HG02970 (cell line): ENCODE measurements at regions not wholly inside any gene's neighbourhood (a gene's known extent, or its start where the extent isn't known, plus 50 kb on each side); places are given as distances from the start of the nearest gene placed in this dataset.
A peak's percentile ranks its signal among the peaks of the same experiment; 100 is the strongest.
"Not testable (repeated sequence)": the region's sequence is repeated elsewhere in the genome, so short reads cannot be mapped to it uniquely, and the experiment has no call there.

Experiments used
- ATAC-seq: cut with Tn5 transposase; IDR thresholded peaks from one replicate; pipeline ENCODE4 v1.9.1; 2021; ENCODE audit warnings: mild to moderate bottlenecking, moderate library complexity, moderate number of reproducible peaks; ENCODE audit not compliant: unreplicated experiment, low FRiP score

DNA sequence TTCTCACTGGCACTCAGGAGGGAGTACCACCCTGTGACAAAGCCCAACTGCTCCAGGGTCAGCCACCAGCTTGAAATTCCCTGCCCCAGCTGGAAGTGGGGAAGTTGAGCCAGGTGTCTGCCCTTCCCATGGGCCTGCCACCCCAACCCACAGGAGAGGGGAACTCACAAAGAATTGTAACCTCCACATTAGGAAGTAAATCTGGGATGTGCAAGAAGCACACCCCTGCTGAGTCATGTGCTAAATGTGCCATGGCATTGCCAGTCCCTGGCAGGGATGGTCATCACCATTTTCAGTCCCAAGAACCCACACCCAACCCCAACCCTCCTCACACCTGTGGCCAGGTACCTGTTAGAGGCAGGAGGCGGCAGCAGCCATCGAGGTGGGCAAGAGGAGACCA is 165.2 kb upstream of the THBS1 start:
- ATAC-seq = no peak

DNA sequence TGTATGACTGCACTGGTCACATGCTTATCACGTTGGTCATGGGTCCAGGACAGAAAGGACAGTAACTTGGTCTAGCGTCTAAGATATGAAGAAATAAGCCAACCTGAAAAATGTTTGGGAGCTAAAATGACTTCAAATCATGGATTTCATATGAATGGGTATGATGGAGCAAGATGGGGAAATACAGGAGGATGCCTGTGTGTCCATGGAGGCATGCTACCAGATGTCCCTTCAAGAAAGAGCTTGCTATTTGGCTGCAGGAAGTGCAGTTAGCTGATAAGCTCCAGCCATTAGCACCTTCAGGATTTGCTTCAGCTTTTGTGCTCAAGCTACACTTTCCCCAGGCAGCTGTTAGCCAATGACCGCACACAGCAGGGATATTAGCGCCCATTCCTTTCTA is 164.6 kb upstream of the THBS1 start:
- ATAC-seq = no peak

DNA sequence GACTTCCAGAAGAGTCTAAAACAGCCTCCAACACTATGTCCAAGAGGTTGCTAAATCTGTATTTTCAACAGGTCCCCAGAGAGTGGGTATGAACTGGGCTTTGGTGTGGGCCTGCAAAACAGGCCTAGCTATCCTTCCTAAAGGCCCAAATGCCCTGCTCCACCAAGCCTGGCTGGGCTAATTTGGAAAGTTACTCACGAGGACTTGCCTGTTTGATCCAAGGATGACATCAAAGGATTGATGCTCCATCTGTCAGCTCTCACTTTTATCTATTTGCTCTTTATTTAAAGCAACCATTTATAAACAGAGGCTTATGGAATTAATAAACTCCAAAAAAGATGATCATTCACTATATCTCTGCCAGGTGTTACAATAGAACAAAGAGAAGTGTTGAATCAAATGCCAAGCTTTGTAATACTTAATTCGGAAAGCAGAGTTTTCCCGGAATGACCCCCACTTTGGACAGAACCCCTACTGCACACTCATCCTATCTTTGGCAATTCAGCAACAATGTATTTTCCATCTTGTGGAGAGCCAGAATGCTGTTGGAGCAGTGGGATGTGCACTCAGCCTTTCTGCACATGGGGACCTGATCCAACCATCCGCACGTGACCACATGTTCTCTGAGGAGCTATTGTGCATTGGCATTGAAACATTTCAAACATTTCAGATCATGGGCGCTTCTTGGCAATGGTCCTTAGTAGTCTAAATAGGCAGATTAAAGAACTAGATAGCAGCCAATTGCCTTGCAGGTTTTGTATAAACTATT is 163.3 kb upstream of the THBS1 start:
- no peak for ATAC-seq

DNA sequence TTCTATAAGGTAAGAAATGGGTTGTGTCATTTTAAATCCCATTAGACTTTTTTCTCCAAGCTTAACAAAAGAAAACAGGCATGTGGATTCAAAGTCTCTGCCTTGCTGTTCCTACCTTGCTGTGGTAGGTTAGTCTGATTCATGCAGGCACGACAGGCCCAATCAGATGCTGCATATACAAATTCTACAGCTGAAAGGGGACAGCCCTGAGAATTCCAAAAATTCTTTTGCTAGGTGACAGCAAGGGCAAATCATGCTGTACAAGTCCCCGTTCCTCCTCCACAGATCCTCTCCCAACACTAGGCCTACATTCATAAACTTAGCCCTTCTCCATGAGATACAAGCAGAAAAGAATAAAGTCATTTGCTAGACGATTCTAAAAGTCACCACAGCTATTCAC is 161.2 kb upstream of the THBS1 start:
- ATAC-seq = no peak

DNA sequence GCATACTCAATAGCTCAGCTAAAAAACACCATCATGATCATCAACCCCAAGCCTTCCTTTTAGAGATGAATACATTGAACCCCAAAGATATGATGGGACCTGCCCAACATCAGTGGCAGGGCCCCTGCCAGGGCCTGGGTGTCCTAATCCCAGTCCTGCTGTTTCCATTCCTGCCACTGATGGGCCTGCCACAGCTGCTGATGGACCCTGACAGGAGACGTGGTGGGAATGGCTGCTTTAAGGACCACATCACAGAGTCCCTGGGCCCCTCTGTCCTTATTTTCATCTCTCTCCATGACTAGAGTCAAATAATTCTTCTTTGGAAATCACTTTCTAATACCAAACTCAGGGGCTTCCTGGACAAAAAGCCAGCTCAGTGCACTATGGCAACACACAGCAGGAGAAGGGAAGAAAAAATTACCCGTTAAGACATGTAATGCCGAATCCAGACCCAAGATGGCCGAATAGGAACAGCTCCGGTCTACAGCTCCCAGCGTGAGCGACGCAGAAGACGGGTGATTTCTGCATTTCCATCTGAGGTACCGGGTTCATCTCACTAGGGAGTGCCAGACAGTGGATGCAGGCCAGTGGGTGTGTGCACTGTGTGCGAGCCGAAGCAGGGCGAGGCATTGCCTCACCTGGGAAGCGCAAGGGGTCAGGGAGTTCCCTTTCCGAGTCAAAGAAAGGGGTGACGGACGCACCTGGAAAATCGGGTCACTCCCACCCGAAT is 160.6 kb upstream of the THBS1 start:
- not testable (repeated sequence) for ATAC-seq

DNA sequence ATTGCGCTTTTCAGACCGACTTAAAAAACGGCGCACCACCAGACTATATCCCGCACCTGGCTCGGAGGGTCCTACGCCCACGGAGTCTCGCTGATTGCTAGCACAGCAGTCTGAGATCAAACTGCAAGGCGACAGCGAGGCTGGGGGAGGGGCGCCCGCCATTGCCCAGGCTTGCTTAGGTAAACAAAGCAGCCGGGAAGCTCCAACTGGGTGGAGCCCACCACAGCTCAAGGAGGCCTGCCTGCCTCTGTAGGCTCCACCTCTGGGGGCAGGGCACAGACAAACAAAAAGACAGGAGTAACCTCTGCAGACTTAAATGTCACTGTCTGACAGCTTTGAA is 160.1 kb upstream of the THBS1 start:
- not testable (repeated sequence) for ATAC-seq

DNA sequence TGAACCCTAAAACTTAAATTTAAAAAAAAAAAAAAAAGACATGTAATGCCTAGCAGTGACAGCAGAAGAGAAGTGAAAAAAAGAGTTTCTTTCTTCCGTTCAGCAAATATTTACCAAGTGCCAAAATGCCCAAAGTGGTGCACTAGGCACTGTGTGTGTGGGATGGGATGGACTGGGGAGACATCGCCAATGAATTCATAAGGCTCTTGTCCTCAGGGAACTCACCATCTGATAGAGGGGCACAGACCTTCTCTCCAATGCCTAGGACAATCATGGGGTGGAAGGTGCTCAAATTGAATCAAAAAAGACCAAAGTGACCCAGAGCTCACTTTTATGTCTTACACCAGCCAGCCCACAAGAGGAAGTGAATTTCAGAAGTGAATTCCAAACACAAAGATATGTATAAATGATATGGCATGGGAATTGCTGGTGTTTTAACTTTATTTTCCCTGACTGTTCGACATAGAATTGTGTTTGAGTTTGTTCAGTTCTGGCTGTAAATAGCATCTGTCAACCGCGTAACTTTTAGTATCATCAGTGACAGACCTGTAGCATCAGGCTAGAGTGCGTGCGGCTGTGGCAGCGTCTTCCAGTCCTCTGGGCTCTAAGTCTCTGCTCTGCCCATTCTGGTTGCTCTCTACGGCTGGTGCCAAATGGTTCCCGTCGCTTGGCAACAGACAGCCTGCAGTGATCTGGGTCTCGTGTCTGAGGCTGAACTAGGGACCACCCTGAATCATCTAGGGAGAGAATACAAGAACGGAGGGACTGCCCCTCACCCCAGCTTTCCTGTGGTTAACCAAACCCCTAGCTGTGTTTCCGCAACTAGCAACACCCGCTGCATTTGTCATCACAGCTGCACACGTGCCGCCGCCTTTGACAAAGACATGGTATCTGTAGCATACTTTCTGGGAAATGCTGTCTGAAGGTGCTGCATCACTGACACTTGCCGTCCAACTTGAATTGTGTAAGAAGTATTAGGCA is 154.0 kb upstream of the THBS1 start:
- ATAC-seq = peak; percentile 93

DNA sequence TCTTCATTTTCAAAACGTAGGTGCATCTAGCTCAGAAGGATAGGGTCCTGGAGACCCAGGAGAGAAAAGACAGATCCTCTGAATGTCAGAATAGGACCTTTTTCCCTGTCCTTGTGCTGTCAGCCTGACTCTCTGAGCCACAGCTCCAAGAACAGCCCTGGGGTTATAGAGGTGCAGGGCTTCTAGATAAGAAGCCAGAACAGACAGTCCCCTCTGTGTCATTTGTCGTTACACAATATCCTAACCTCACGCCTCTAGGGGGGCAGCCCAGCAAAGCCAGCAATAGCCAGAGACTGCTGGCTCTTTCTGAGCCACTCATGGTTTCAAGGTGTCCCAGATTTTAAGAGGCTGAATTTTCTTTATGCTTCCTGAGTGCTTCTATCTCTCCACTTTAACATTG is 153.2 kb upstream of the THBS1 start:
- ATAC-seq = no peak

DNA sequence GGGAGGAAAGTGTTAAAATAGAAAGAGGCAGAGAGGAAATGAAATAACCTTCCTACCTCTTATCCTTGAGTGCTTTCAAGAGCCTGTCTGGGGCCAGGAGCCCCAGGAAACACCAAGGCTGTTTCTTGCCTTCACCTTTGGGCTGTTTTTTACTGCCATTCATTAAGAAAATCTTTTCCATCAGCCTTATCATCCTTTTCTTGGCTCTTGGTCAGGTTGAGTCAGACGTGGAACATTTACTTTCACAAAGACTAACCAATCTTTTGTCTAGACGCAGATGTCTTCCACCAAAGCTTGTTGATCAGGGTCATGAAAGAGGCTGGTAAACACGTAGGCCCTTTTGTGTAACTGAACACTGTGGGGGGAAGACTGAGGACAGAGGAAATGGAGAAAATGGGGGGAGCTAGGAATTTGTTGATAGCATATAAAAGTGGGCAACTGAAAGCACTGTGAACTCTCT is 151.0 kb upstream of the THBS1 start:
- no peak for ATAC-seq

DNA sequence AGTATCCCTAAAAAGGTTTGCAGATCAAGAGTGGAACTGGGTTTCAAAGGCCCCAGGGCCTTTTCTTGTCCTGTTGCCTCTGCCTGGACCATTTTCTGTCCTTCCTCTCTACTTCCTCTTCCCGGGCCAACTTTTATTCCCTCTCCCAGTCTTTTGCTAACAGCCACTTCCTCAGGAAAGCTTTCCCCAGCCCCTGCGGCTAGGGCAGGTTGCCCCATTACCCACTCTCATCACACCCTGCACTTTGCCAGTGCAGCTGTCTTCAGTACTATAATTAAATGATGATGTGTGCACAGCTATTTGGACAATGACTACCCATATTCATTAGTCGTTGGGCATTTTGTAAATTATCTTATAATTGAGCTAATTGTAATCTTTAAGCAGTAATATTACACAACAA is 150.5 kb upstream of the THBS1 start:
- ATAC-seq = no peak

DNA sequence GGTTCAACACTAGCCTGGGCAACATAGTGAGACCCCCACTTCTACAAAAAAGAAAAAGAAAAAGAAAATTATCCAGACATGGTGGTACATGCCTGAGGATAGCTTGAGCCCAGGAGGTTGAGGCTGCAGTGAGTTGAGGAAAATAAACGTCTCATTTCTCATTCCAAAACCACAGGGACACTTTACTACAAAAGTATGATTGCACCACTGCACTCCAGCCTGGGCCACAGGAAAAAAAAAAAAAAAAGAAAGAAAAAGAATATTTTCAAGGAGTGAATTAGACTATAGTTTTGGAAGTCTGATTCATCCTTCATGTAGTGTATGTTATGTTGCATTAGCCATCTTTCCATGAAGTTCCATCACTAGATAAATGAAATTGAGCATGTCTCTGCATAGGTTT is 149.5 kb upstream of the THBS1 start:
- no peak for ATAC-seq

DNA sequence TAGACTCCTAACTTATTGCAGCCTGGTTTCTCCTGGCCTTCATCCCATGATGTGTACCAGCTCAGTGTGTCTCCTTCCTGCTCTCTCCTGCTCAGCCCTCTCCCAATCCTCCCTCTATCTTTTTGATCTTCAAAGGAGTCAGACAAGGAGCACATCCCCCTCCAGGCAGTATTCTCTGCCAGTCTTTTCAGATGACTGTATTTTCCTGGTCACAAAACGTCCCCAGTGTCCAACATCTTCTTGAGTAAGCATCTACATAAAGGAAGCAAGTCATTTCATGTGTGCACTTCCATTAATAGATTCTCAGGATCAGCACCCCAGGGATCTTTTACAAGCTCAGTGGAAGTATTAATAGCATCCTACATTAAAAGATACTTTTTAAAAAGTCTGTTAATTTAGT is 148.9 kb upstream of the THBS1 start:
- ATAC-seq = no peak

DNA sequence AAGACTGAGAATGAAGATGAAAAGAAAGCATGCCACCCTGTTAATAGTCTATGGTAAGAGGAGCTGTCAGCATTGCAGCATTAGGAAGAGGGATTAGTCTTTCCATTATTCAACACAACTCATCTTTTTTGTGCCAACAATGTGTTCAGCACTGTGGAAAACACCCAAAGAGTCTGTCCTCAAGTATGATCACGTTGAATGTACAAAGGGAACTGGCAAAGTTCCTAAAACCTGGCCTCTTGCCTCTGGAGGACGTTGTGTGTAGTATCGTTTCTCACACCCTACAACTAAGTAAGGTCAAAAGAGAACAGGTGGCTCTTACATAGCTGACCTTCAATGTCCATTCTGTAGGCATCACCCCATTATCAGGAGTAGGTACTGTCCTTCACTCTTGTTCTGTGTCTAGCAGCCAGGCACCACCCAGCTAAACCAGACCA is 147.9 kb upstream of the THBS1 start:
- no peak for ATAC-seq

DNA sequence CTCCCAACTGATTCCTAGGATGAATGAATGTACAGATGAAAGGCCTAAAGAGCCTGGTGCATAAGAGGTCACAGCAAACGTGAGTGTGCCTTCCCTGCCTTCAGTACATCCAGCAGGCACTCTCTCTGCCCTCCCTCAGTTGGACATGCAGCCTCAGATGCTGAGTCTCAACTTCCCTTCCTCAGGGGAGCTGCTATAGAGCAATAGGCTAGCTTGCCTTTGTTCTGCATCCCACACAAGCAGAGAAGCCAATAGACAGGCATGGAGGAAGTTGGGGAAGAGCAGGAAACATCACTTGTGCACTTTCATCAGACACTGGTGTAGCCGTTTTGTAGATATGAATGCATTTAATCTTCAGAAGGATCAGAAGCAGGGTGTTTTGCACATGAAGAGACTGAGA is 147.5 kb upstream of the THBS1 start:
- no peak for ATAC-seq

DNA sequence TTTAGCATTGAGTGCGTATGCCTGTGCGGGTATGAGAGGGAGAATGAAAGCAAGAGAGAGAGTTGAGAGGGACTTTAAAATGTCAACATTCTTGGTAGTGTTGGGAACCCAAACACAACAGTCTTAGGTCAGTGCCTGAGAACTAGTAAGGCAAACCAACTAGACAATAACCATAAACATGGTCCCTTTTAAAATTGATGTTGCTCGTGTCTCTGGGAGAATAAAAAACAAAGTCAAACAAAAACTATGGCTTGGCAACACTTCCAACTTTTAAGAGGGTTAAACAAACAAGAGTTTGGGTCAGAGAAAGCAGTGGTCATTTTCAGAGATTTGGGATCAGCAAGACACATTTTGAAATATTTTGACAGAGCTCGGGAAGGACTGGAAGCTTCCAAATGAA is 146.7 kb upstream of the THBS1 start:
- no peak for ATAC-seq

DNA sequence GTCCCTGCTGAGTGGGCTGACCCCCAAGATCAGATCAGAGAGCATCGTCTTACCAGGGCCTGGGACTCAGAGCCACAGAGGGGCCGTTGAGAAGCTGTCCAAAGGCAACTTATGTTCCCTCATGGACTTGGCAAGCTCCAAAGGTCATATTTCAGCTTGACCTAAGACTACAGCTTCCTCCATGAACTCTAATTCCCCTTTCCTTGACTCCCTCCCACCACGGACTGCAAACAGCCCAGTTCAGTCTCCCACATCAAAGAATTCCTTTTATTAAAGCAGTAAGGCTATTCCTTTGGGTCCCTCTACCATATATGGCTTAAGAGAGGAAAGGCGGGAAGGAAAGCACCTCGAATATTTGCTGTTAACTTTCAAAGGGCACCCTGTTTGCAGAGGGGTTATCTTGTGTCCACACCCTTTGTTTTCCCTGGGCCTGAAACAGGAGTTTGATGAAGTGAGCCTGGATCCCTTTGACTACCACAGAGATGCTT is 146.1 kb upstream of the THBS1 start:
- ATAC-seq = no peak

DNA sequence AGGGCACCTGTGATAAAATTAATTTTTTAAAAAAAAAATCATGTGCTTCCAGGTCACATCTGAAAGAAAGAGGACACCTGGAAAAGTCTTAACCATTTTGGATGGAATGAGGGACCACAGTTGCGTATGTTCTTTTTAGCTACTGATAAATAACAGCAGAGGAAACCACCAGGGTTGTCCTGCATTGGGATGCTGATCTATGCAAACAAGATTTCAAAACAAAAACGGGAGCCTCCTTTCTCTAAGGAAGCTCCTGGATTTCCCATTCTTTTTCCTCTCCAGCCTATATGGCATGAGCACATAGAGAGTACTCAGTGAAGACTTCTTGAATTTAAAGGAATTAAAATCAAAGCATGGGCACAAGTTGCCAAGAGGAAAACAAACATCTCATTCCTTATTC is 145.6 kb upstream of the THBS1 start:
- no peak for ATAC-seq

DNA sequence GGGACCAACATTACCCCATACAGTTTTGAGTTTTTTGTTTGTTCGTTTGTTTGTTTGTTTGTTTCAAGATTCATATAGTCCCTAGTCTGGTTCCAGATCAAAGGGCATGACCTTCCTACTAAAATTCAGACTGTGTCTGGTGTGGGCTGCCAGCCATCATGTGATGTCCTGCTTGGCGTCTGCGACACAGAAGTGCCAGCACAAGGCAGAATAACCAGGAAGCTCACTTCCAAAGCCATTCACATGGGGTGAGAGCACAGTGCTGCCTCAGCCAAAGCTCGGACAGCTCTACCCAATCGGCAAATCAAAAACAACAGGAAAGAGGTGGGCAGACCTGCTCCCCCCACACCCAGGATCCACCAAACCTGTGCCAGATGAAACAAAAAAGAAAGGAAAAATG is 142.6 kb upstream of the THBS1 start:
- no peak for ATAC-seq

DNA sequence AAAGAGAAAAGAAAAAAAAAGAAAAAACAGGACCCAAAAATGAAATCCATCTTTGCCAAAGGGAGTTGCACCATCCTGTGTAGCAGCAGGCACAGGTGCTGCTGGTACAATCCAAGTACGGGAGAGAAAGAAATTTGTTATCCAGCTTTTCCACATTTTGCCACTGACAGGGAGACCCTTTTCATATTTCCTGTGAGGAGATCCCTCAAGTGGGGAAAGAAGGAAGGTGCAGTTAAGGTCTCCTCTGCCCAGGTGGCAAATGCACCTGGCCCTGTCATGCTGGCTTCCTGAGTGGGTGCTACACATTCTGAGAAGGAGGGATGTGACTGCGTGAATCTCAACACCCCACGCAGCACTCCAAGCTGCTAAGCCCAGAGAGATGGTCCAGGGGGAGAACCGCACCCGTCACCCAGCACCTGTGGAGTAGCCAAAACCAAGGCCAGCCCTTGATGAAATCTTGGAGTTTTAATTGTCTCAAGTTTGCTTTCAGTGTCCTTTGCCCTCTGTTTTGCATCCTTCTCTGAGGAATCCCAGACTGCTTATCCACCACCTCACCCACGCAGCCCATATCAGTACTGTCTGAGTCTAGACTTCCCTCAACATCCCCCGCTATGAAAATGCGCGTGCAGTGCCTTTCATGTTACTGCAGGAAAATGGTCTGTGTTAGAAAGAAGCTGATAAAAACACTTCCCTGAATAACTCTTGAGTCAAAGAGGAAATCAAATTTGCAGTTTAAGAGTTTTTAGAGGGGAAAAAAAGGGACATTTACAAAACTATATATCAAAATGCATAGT is 141.9 kb upstream of the THBS1 start:
- ATAC-seq = no peak

DNA sequence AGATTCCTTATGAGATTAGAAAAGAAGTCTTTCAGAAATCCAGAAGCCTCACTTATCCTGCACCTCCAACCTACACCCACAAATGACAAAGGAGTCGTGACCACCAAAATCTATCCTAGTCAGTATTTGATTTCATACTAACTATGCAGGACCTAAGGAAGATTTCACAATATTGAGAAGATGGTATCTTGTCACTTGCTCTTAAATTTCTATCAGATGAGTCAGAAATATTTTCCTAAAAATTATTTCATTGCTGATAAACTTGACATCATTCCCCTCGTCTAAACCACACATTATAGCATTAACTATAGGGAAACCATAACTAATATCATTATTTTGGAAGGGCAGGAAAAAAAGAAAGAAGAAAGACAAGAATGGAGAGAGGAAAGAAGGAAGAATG is 138.0 kb upstream of the THBS1 start:
- no peak for ATAC-seq
